Peyer's patch (tissue), 4 donors: ENCODE measurements at regions not wholly inside any gene's neighbourhood (a gene's known extent, or its start where the extent isn't known, plus 50 kb on each side); places are given as distances from the start of the nearest gene placed in this dataset.

Source experiments
- DNase-seq, 3 donors: peaks; one replicate each; pipeline ENCODE4 v3.0.0-alpha.2; 2017 to 2019
- H3K27ac ChIP-seq, 4 donors: fragments of 200-600 bp; sonication (generic); one replicate each; pipeline ENCODE4 v1.5.1; 2016 to 2019
- H3K27me3 ChIP-seq, 2 donors: fragments of 200-600 bp; sonication (generic); one replicate each; pipeline ENCODE4 v1.5.1; 2019
- H3K36me3 ChIP-seq, 3 donors: fragments of 200-600 bp; sonication (generic); one replicate each; pipeline ENCODE4 v1.5.1; 2016 to 2019
- H3K4me1 ChIP-seq, 4 donors: fragments of 200-600 bp; sonication (generic); one replicate each; pipeline ENCODE4 v1.5.1; 2016 to 2019
- H3K4me3 ChIP-seq, 4 donors: fragments of 200-600 bp; sonication (generic); 1 replicate in 3 of 4; 2 replicates in 1 of 4; pipeline ENCODE4 v1.5.1; 2016 to 2019; ENCODE audit warnings: mild to moderate bottlenecking in 1 of 4
- H3K9me3 ChIP-seq, 4 donors: fragments of 200-600 bp; sonication (generic); one replicate each; pipeline ENCODE4 v1.5.1; 2016 to 2019; ENCODE audit warnings: mild to moderate bottlenecking in 1 of 4
- CTCF ChIP-seq, 6 experiments: fragments of 450-650 bp in 4 of 6; fragments of 200-600 bp in 2 of 6; sonication (generic) in 1 of 6; IDR thresholded peaks; one replicate each; pipeline ENCODE4 v1.5.1; 2017 to 2019; ENCODE audit warnings: antibody characterized with exemption in 6 of 6, mild to moderate bottlenecking in 3 of 6, moderate library complexity in 1 of 6
- POLR2A ChIP-seq, 2 donors: fragments of 450-650 bp; IDR thresholded peaks; one replicate each; pipeline ENCODE4 v1.5.1; 2017; ENCODE audit warnings: antibody characterized with exemption in 2 of 2, mild to moderate bottlenecking in 2 of 2, moderate library complexity in 2 of 2

GRCh38 chr6:1080453-1081337 lies 231.2 kb upstream of the FOXQ1 start:
- no peak for DNase-seq
- Histone ChIP-seq H3K4me3 (no peak overlapping the region), H3K36me3 (no peaks in the 10 kb centered on the region), H3K9me3 (no peaks in the 10 kb centered on the region), H3K4me1 (no peaks in the 10 kb centered on the region), H3K27me3 (no peaks in the 10 kb centered on the region), H3K27ac (no peak overlapping the region)
- TF ChIP-seq POLR2A (IDR thresholded peaks at IDR 0.05) (no peak), CTCF (IDR thresholded peaks at IDR 0.05) (no peak)

- Histone ChIP-seq H3K27ac (no peak overlapping the region), H3K4me3 (no peak overlapping the region), H3K9me3 (no peaks in the 10 kb centered on the region), H3K36me3 (no peaks in the 10 kb centered on the region), H3K4me1 (no peaks in the 10 kb centered on the region), H3K27me3 (no peaks in the 10 kb centered on the region)
- TF ChIP-seq POLR2A (IDR thresholded peaks at IDR 0.05) (no peak), CTCF (IDR thresholded peaks at IDR 0.05) (no peak)
- DNase-seq, result no peak
Measured at GRCh38 chr6:1079525-1079924, 232.4 kb upstream of the FOXQ1 start.

GRCh38 chr6:1077478-1078416 lies 234.2 kb upstream of the FOXQ1 start:
- Histone ChIP-seq H3K4me3 (no peak overlapping the region), H3K27me3 (no peaks in the 10 kb centered on the region), H3K36me3 (no peaks in the 10 kb centered on the region), H3K9me3 (no peaks in the 10 kb centered on the region), H3K27ac (no peak overlapping the region), H3K4me1 (no peaks in the 10 kb centered on the region)
- DNase-seq, result no peak
- no peak for TF ChIP-seq CTCF (IDR thresholded peaks at IDR 0.05)
- TF ChIP-seq POLR2A (IDR thresholded peaks at IDR 0.05), result no peak

- DNase-seq, result no peak
- H3K4me3 ChIP-seq, result no peak overlapping the region
- H3K27me3 ChIP-seq, result no peaks in the 10 kb centered on the region
- no peaks in the 10 kb centered on the region for H3K4me1 ChIP-seq
- no peak for TF ChIP-seq POLR2A (IDR thresholded peaks at IDR 0.05)
- no peak for TF ChIP-seq CTCF (IDR thresholded peaks at IDR 0.05)
- no peak overlapping the region for H3K27ac ChIP-seq
- no peaks in the 10 kb centered on the region for H3K36me3 ChIP-seq
- H3K9me3 ChIP-seq, result no peaks in the 10 kb centered on the region
Measured at GRCh38 chr6:1076531-1077459, 235.1 kb upstream of the FOXQ1 start.

- no peak for DNase-seq
- Histone ChIP-seq H3K27ac (no peak overlapping the region), H3K9me3 (no peaks in the 10 kb centered on the region), H3K36me3 (no peaks in the 10 kb centered on the region), H3K4me1 (no peaks in the 10 kb centered on the region), H3K27me3 (no peaks in the 10 kb centered on the region), H3K4me3 (no peak overlapping the region)
- TF ChIP-seq POLR2A (IDR thresholded peaks at IDR 0.05) (no peak), CTCF (IDR thresholded peaks at IDR 0.05) (no peak)
Measured at GRCh38 chr6:1075880-1076279, 236.0 kb upstream of the FOXQ1 start.
